ENCODE measurements at regions not wholly inside any gene's neighbourhood (a gene's known extent, or its start where the extent isn't known, plus 50 kb on each side); places are given as distances from the start of the nearest gene placed in this dataset.

DNA sequence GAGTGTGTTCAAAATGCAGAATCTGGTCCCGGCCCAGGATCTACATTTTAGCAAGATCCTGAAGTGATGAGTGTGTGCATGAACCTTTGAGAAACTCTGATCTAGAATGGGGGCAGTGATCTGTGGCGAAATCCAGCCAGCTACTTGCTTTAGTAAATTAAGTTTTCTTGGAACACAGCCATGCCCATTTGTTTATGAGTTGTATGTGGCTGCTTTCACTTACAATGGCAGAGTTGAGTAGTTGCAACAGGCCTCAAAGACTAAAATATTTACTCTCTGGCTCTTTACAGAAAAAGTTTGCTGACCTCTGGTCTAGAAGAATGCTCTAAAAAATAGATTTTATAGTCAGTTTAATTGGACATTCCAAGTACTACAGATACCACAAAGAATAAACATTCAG is 588.3 kb downstream of the BNC2 start:
- Histone ChIP-seq H3K36me3 (replicated peaks; ENCODE audit: low read depth, low read length) (no peaks in the 10 kb centered on the region), H3K79me2 (ENCODE audit: low read length) (no peaks in the 10 kb centered on the region), H3K9ac (ENCODE audit: low read length) (no peak overlapping the region), H3K4me3 (ENCODE audit: low read length) (no peak overlapping the region), H2AFZ (ENCODE audit: low read depth, low read length) (no peak overlapping the region), H3K27me3 (ENCODE audit: low read depth, low read length) (no peaks in the 10 kb centered on the region), H3K9me3 (ENCODE audit: insufficient read depth, low read length) (no peaks in the 10 kb centered on the region), H3K4me1 (ENCODE audit: low read length) (no peaks in the 10 kb centered on the region), H3K4me2 (ENCODE audit: low read length) (no peak overlapping the region), H4K20me1 (ENCODE audit: insufficient read depth, low read length) (no peaks in the 10 kb centered on the region), H3K27ac (ENCODE audit: low read length) (no peak overlapping the region)
- TF ChIP-seq EZH2phosphoT487 (IDR thresholded peaks at IDR 0.05; ENCODE audit: low read depth) = no peak
- TF ChIP-seq, protein P1, sequence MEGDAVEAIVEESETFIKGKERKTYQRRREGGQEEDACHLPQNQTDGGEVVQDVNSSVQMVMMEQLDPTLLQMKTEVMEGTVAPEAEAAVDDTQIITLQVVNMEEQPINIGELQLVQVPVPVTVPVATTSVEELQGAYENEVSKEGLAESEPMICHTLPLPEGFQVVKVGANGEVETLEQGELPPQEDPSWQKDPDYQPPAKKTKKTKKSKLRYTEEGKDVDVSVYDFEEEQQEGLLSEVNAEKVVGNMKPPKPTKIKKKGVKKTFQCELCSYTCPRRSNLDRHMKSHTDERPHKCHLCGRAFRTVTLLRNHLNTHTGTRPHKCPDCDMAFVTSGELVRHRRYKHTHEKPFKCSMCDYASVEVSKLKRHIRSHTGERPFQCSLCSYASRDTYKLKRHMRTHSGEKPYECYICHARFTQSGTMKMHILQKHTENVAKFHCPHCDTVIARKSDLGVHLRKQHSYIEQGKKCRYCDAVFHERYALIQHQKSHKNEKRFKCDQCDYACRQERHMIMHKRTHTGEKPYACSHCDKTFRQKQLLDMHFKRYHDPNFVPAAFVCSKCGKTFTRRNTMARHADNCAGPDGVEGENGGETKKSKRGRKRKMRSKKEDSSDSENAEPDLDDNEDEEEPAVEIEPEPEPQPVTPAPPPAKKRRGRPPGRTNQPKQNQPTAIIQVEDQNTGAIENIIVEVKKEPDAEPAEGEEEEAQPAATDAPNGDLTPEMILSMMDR (IDR thresholded peaks at IDR 0.05; ENCODE audit: low read depth, low read length) = no peak

DNA sequence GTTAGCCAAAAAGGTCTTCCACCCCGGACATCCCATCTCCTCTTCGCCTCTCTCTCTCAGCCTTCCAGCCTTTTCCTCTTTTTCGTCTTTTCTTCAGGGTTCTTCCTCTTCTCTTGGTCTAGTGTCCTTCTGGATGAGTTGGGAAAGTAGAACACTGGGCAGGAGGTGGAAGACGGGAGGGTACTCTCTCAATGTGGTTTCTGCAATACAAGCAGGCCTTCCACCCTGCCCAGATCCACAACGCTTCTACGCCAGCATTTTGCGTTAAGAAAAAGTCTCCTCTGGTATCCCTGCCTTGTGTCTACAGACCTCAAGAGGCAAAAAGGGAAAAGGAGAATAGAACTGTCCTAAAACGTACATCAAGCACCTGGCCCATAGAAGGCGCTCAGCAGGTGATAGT is 587.8 kb downstream of the BNC2 start:
- Histone ChIP-seq H3K4me2 (ENCODE audit: low read length) (no peak overlapping the region), H3K4me3 (ENCODE audit: low read length) (no peak overlapping the region), H3K9ac (ENCODE audit: low read length) (no peak overlapping the region), H3K79me2 (ENCODE audit: low read length) (no peaks in the 10 kb centered on the region), H3K36me3 (replicated peaks; ENCODE audit: low read depth, low read length) (no peaks in the 10 kb centered on the region), H3K4me1 (ENCODE audit: low read length) (no peaks in the 10 kb centered on the region), H2AFZ (ENCODE audit: low read depth, low read length) (no peak overlapping the region), H4K20me1 (ENCODE audit: insufficient read depth, low read length) (no peaks in the 10 kb centered on the region), H3K27ac (ENCODE audit: low read length) (no peak overlapping the region), H3K9me3 (ENCODE audit: insufficient read depth, low read length) (no peaks in the 10 kb centered on the region), H3K27me3 (ENCODE audit: low read depth, low read length) (no peaks in the 10 kb centered on the region)
- TF ChIP-seq EZH2phosphoT487 (IDR thresholded peaks at IDR 0.05; ENCODE audit: low read depth) = no peak
- TF ChIP-seq, protein P1 (IDR thresholded peaks at IDR 0.05; ENCODE audit: low read depth, low read length) = no peak

DNA sequence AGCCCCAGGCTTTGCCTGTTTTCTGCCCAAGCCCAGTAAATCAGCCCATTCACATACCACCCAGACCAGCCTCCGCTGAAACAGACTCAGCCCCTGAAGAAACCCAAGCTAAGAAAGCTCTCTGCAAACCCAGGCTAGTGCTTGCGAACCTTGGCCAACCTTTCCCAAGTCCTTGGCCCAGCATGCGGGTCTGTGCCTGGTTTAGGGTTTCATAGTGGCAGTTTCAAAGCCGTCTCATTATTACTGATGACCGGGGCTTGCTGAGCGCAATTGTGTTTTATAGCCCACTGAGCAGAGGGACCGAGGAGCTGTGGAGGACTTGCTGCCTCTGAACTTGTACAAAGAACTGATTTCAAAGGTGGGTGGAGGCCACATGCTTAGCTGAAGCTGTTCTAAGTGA is 584.3 kb downstream of the BNC2 start:
- H3K79me2 ChIP-seq (ENCODE audit: low read length) = no peaks in the 10 kb centered on the region
- H3K27ac ChIP-seq (ENCODE audit: low read length) = no peak overlapping the region
- H4K20me1 ChIP-seq (ENCODE audit: insufficient read depth, low read length) = no peaks in the 10 kb centered on the region
- no peaks in the 10 kb centered on the region for H3K9me3 ChIP-seq (ENCODE audit: insufficient read depth, low read length)
- H3K4me3 ChIP-seq (ENCODE audit: low read length) = no peak overlapping the region
- H3K9ac ChIP-seq (ENCODE audit: low read length) = no peak overlapping the region
- H3K4me2 ChIP-seq (ENCODE audit: low read length) = no peak overlapping the region
- TF ChIP-seq, protein P1 (IDR thresholded peaks at IDR 0.05; ENCODE audit: low read depth, low read length) = no peak
- no peak for TF ChIP-seq EZH2phosphoT487 (IDR thresholded peaks at IDR 0.05; ENCODE audit: low read depth)
- peaks cover 11% of the 10 kb centered on the region; the same call in 1 of the 2 replicates for H3K27me3 ChIP-seq (ENCODE audit: low read depth, low read length)
- H3K4me1 ChIP-seq (ENCODE audit: low read length) = peaks cover 16% of the 10 kb centered on the region
- no peak overlapping the region for H2AFZ ChIP-seq (ENCODE audit: low read depth, low read length)
- H3K36me3 ChIP-seq (replicated peaks; ENCODE audit: low read depth, low read length) = no peaks in the 10 kb centered on the region

DNA sequence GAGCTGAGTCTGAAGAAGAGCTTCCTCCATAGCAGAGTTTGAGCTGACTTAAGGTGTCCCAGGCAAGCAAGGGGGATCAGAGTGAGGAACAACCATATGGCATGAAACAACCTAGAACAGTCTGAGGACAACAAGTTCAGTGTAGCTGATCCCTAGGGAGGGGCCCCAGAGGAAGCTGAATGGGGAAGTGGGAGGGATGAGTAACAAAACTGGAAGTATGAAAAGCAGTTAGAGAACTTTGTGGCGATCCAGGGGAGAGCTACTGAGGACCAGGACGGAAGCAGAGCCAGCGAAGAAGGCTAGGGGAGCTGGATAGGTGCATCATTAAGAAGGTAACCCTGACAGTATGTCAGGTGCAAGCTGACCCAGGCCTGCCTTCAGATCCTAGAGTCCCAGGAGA is 580.8 kb downstream of the BNC2 start:
- Histone ChIP-seq H3K36me3 (replicated peaks; ENCODE audit: low read depth, low read length) (no peaks in the 10 kb centered on the region), H3K79me2 (ENCODE audit: low read length) (no peaks in the 10 kb centered on the region), H3K9me3 (ENCODE audit: insufficient read depth, low read length) (no peaks in the 10 kb centered on the region), H3K27me3 (ENCODE audit: low read depth, low read length) (peaks cover 11% of the 10 kb centered on the region; the same call in 1 of the 2 replicates), H3K9ac (ENCODE audit: low read length) (no peak overlapping the region), H2AFZ (ENCODE audit: low read depth, low read length) (no peak overlapping the region), H3K27ac (ENCODE audit: low read length) (no peak overlapping the region), H3K4me3 (ENCODE audit: low read length) (0 out of 2 replicates have a peak overlapping the region, but pooled peaks have one; percentile 22), H3K4me2 (ENCODE audit: low read length) (peak overlapping the region; percentile 55), H4K20me1 (ENCODE audit: insufficient read depth, low read length) (no peaks in the 10 kb centered on the region), H3K4me1 (ENCODE audit: low read length) (peaks cover 16% of the 10 kb centered on the region)
- TF ChIP-seq, protein P1 (IDR thresholded peaks at IDR 0.05; ENCODE audit: low read depth, low read length) = no peak
- no peak for TF ChIP-seq EZH2phosphoT487 (IDR thresholded peaks at IDR 0.05; ENCODE audit: low read depth)

Data from OCI-LY3 (cell line).